GM19455 (cell line): ENCODE measurements at regions not wholly inside any gene's neighbourhood (a gene's known extent, or its start where the extent isn't known, plus 50 kb on each side); places are given as distances from the start of the nearest gene placed in this dataset.

ENCODE experiments used
- ATAC-seq: cut with Tn5 transposase; IDR thresholded peaks from one replicate; pipeline ENCODE4 v1.9.1; 2021; ENCODE audit not compliant: unreplicated experiment

GRCh38 chr5:174229514-174230370 is 184.2 kb downstream of the NSG2 start:
- no peak for ATAC-seq

- no peak for ATAC-seq
Observed at GRCh38 chr5:174231956-174232487, 186.5 kb downstream of the NSG2 start.

DNA sequence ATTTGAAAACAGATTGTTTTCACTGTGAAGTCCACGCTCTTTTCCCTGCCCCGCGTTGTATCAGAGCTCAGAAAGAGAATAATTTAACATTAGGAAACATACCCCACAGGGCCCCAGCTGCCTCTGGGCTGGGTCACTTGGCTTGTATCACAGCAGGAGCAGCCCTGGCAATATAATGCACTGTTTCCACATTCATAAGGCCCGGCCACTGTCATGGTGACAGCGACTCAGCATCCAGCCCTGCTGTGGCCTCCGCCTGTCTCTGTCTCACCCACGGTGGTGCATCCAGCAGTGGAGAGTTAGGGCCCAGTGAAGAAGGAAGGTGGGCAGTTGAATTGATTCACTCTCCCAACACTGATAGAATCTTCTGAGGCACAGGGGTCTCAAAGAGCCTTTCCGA is 188.9 kb downstream of the NSG2 start:
- ATAC-seq: no peak

GRCh38 chr5:174235221-174236011 is 189.9 kb downstream of the NSG2 start:
- no peak for ATAC-seq

DNA sequence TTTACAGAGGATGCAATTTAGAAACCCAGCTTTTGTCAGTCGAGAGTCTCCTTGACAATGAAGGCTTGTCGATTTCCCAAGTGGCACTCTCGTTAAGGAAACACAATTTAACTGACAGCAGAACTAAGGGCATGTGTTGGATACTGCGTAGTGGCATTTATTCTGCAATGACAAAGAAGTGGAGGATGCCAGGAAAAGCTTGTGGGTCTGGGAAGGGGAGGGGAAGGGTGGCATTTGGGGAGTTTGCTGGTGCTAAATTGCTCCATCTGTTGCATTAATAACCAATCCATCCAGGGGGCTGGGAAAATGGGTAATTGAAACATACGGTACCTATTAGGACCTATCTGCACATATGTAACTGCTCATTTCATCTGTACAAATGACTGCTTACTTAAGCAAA is 190.6 kb downstream of the NSG2 start:
- no peak for ATAC-seq

GRCh38 chr5:174239718-174240117 is 194.2 kb downstream of the NSG2 start:
- ATAC-seq: no peak

GRCh38 chr5:174242573-174242972 is 197.1 kb downstream of the NSG2 start:
- ATAC-seq: no peak

- ATAC-seq: no peak
Observed at GRCh38 chr5:174243904-174244303, 198.4 kb downstream of the NSG2 start.

DNA sequence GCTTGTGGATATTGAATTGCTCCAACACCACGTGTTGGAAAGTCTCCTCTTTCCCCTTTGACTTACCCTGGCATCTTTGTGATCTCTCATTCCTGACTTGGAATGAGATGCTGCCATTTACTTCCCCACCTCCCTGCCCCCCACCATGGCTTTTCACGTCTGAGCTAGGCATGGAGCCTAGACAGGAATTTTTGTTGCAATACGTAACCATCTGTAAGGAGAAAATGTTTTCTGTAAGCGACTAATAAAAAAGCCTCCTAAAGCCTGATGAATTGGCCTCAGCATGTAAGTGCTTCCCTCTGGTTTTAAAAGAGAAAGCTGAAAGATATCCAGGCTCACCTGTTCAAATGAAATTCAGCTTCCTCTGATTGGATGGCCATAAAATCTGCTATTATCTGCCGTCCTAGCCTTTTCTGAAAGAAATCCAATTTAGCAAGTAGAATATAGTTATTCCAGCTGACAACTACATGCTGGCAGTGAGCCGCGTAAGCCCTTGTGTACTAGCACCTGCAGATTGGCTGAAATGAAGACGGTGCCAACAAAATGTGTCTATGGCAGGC is 200.1 kb downstream of the NSG2 start:
- no peak for ATAC-seq

- ATAC-seq: no peak
Observed at GRCh38 chr5:174246743-174247142, 201.2 kb downstream of the NSG2 start.

GRCh38 chr5:174247301-174247700 is 201.8 kb downstream of the NSG2 start:
- no peak for ATAC-seq

DNA sequence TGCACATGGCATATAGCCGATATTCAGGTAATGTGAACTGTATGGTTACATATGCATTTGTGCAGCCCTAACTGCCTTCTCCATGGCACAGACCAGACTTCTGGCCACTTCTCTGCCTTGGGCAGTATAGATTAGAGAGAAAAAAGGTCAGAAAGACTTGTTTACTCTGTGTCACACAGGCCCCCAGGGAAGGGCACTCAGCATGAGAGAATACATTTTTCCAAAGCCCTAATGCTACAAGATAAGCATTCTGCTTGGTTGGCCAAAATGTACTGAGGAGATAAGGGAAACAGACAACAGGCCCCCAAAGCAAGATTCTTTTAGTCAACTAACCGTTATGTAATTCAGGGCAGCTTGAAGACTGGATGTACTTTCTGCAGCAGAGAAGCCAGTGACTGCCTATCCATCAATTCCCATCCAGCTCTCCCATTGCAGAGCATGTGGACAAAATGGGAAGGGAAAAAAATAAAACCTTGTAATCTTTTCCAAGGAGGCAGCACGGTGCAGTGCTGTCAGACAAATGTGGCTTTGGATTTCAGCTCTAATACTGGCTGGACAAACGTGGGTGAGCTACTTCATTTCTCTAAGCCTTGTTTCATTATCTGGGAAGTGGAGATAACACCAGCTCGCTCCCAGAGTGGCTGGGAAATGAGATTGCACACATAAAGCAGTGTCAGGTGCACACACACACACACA is 205.9 kb downstream of the NSG2 start:
- ATAC-seq: no peak

- no peak for ATAC-seq
Observed at GRCh38 chr5:174252121-174252520, 206.6 kb downstream of the NSG2 start.

GRCh38 chr5:174259696-174260420 is 214.4 kb downstream of the NSG2 start:
- no peak for ATAC-seq

GRCh38 chr5:174271316-174271715 is 225.8 kb downstream of the NSG2 start:
- no peak for ATAC-seq

- ATAC-seq: peak; percentile 16
Observed at GRCh38 chr5:174272671-174273070, 227.2 kb downstream of the NSG2 start.

DNA sequence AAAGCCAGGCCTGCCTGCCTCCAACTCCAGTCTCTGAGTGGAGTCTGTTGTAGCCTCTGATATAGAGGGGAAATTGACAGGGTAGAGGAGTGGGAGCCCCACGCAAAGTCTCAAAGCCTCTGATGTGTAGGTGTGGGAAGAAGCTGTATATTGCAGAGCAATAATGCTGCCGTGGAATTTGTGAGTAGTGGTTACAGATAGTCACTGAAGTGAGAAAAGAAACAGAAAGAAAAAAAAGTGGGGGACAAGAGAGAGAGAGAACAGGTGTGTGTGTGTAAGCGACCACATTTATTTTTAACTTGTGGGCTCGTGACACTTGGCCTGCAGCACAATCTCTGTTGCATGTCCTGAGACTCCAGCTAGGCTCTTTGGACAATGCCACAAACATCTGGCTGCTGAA is 227.8 kb downstream of the NSG2 start:
- peak; percentile 92 for ATAC-seq

GRCh38 chr5:174275959-174276358 is 230.5 kb downstream of the NSG2 start:
- ATAC-seq: no peak

GRCh38 chr5:174281089-174281760 is 235.7 kb downstream of the NSG2 start:
- ATAC-seq: no peak

DNA sequence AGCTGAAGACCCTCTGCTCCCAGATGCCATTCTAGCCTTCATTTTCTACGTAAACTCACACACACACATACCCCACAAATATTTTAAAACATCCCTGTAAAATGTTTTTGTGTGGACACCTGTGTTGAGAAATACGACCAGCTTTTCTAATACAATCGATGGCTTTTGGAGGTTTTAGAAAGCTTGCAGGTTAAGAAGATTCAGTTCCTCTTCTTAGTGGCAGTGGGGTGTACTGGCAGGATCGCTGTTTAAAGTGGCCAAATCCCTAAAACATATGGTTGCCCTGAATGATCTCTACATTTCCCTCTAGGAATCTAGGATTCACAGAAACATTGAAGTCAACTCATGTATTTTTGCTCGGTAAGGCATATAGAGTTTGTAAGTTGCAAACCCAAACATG is 236.3 kb downstream of the NSG2 start:
- no peak for ATAC-seq
